ENCODE measurements at regions not wholly inside any gene's neighbourhood (a gene's known extent, or its start where the extent isn't known, plus 50 kb on each side); places are given as distances from the start of the nearest gene placed in this dataset.
"Not testable (repeated sequence)": the region's sequence is repeated elsewhere in the genome, so short reads cannot be mapped to it uniquely, and the experiment has no call there.

DNA sequence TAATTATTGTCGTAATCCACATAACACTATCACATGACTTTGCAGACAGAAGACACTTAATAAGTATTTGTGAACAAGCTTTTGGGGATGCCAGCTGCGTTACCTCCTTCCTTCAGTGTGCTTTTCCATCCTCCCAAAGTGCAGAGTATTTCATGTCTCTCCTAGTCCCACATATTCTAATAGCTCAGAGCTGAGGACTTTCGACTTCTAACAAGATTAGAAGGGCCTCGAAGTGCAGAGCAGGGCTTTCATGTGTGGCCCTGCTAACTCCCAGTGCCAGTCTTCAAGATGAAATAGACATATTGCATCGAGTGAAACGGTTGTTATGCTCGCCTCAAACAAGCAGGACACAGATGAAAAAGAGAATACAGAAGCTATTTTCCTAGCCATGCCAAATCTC, 125.7 kb upstream of the RNF32 start:
- intact Hi-C loops (cut with DNase I): no loop called here
- DNase-seq (no peak), ATAC-seq (ENCODE audit: low FRiP score) (no peak)
- Histone ChIP-seq H3K27me3 (ENCODE audit: control insufficient read depth in 1 of 2, insufficient read depth in 2 of 2, low read length in 1 of 2) (no peaks in the 10 kb centered on the region), H3K36me3 (ENCODE audit: control insufficient read depth in 1 of 2, insufficient read depth in 2 of 2, low read length in 1 of 2) (no peaks in the 10 kb centered on the region), H3K27ac (ENCODE audit: low read depth in 1 of 2, low read length in 2 of 2) (no peak overlapping the region), H3K4me1 (ENCODE audit: control insufficient read depth in 1 of 2, insufficient read depth in 2 of 2, low read length in 2 of 2) (no peaks in the 10 kb centered on the region), H3K4me3 (ENCODE audit: low read length in 2 of 2) (no peak overlapping the region), H3K9me3 (ENCODE audit: control insufficient read depth, low read length) (peaks cover 4% of the 10 kb centered on the region)
- WGBS, 2 donors: 66 to 70% methylated on average over 7 of the region's 7 CpGs

- H3K27me3 ChIP-seq (ENCODE audit: control insufficient read depth in 1 of 2, insufficient read depth in 2 of 2, low read length in 1 of 2): no peaks in the 10 kb centered on the region
- no peaks in the 10 kb centered on the region for H3K36me3 ChIP-seq (ENCODE audit: control insufficient read depth in 1 of 2, insufficient read depth in 2 of 2, low read length in 1 of 2)
- ATAC-seq (ENCODE audit: low FRiP score): no peak
- 88 to 89% methylated on average over 2 of the region's 2 CpGs for WGBS, 2 donors
- no peak overlapping the region for H3K4me3 ChIP-seq (ENCODE audit: low read length in 2 of 2)
- H3K27ac ChIP-seq (ENCODE audit: low read depth in 1 of 2, low read length in 2 of 2): no peak overlapping the region
- H3K9me3 ChIP-seq (ENCODE audit: control insufficient read depth, low read length): peaks cover 4% of the 10 kb centered on the region
- intact Hi-C loops (cut with DNase I): no loop called here
- no peak for DNase-seq
- no peaks in the 10 kb centered on the region for H3K4me1 ChIP-seq (ENCODE audit: control insufficient read depth in 1 of 2, insufficient read depth in 2 of 2, low read length in 2 of 2)
Observed at GRCh38 chr7:156511426-156511825, 129.1 kb upstream of the RNF32 start.

GRCh38 chr7:156510966-156511365, 129.6 kb upstream of the RNF32 start:
- no peak for DNase-seq

GRCh38 chr7:156509216-156509615, 131.4 kb upstream of the RNF32 start:
- Histone ChIP-seq H3K36me3 (ENCODE audit: control insufficient read depth in 1 of 2, insufficient read depth in 2 of 2, low read length in 1 of 2) (no peaks in the 10 kb centered on the region), H3K4me3 (ENCODE audit: low read length in 2 of 2) (no peak overlapping the region), H3K27ac (ENCODE audit: low read depth in 1 of 2, low read length in 2 of 2) (no peak overlapping the region), H3K27me3 (ENCODE audit: control insufficient read depth in 1 of 2, insufficient read depth in 2 of 2, low read length in 1 of 2) (no peaks in the 10 kb centered on the region), H3K4me1 (ENCODE audit: control insufficient read depth in 1 of 2, insufficient read depth in 2 of 2, low read length in 2 of 2) (no peaks in the 10 kb centered on the region), H3K9me3 (ENCODE audit: control insufficient read depth, low read length) (peaks cover 4% of the 10 kb centered on the region)
- no peak for DNase-seq
- intact Hi-C loops (cut with DNase I): no loop called here
- no peak for ATAC-seq (ENCODE audit: low FRiP score)
- 89 to 94% methylated on average over 3 of the region's 3 CpGs for WGBS, 2 donors

More at GRCh38 chr7:156510966-156511365, 129.6 kb upstream of the RNF32 start:
- peaks cover 4% of the 10 kb centered on the region for H3K9me3 ChIP-seq (ENCODE audit: control insufficient read depth, low read length)
- no peaks in the 10 kb centered on the region for H3K27me3 ChIP-seq (ENCODE audit: control insufficient read depth in 1 of 2, insufficient read depth in 2 of 2, low read length in 1 of 2)
- H3K27ac ChIP-seq (ENCODE audit: low read depth in 1 of 2, low read length in 2 of 2): no peak overlapping the region
- ATAC-seq (ENCODE audit: low FRiP score): no peak
- intact Hi-C loops (cut with DNase I): no loop called here
- no peaks in the 10 kb centered on the region for H3K36me3 ChIP-seq (ENCODE audit: control insufficient read depth in 1 of 2, insufficient read depth in 2 of 2, low read length in 1 of 2)
- H3K4me3 ChIP-seq (ENCODE audit: low read length in 2 of 2): no peak overlapping the region
- H3K4me1 ChIP-seq (ENCODE audit: control insufficient read depth in 1 of 2, insufficient read depth in 2 of 2, low read length in 2 of 2): no peaks in the 10 kb centered on the region

DNA sequence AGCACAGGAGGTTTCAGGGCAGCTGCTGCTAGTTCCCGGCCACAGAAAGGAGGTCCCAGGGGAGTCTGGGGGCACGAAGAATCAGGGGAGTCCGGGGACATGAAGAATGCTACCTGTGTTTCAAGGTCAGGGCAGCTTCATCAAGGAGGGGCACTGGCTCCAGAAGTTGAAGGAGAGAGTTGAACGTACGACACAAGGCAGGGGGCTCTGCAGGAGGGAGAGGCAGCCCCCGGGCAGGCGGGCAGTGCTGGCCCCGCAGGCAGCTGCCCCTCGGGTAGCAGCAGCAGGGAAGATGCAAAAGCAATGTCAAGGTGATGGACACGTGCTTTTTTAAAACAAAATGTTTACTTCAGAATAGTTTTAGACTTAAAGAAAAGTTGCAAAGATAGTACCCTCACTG, 134.7 kb upstream of the RNF32 start:
- WGBS, 2 donors: 71 to 73% methylated on average over 10 of the region's 10 CpGs
- intact Hi-C loops (cut with DNase I): no loop called here

GRCh38 chr7:156504687-156505545, 135.7 kb upstream of the RNF32 start:
- intact Hi-C loops (cut with DNase I): no loop called here
- no peak for ATAC-seq (ENCODE audit: low FRiP score)
- H3K27ac ChIP-seq (ENCODE audit: low read depth in 1 of 2, low read length in 2 of 2): no peak overlapping the region

More for the DNA sequence above, 134.7 kb upstream of the RNF32 start:
- ATAC-seq (ENCODE audit: low FRiP score): no peak
- H3K27ac ChIP-seq (ENCODE audit: low read depth in 1 of 2, low read length in 2 of 2): no peak overlapping the region
- H3K36me3 ChIP-seq (ENCODE audit: control insufficient read depth in 1 of 2, insufficient read depth in 2 of 2, low read length in 1 of 2): no peaks in the 10 kb centered on the region
- no peaks in the 10 kb centered on the region for H3K27me3 ChIP-seq (ENCODE audit: control insufficient read depth in 1 of 2, insufficient read depth in 2 of 2, low read length in 1 of 2)
- H3K4me1 ChIP-seq (ENCODE audit: control insufficient read depth in 1 of 2, insufficient read depth in 2 of 2, low read length in 2 of 2): no peaks in the 10 kb centered on the region
- H3K9me3 ChIP-seq (ENCODE audit: control insufficient read depth, low read length): peaks cover 4% of the 10 kb centered on the region
- H3K4me3 ChIP-seq (ENCODE audit: low read length in 2 of 2): no peak overlapping the region
- no peak for DNase-seq

GRCh38 chr7:156504006-156504405, 136.6 kb upstream of the RNF32 start:
- Histone ChIP-seq H3K36me3 (ENCODE audit: control insufficient read depth in 1 of 2, insufficient read depth in 2 of 2, low read length in 1 of 2) (no peaks in the 10 kb centered on the region), H3K4me1 (ENCODE audit: control insufficient read depth in 1 of 2, insufficient read depth in 2 of 2, low read length in 2 of 2) (no peaks in the 10 kb centered on the region), H3K27me3 (ENCODE audit: control insufficient read depth in 1 of 2, insufficient read depth in 2 of 2, low read length in 1 of 2) (no peaks in the 10 kb centered on the region), H3K4me3 (ENCODE audit: low read length in 2 of 2) (no peak overlapping the region), H3K27ac (ENCODE audit: low read depth in 1 of 2, low read length in 2 of 2) (no peak overlapping the region), H3K9me3 (ENCODE audit: control insufficient read depth, low read length) (peaks cover 2% of the 10 kb centered on the region)
- 91 to 94% methylated on average over 17 of the region's 17 CpGs for WGBS, 2 donors
- intact Hi-C loops (cut with DNase I): no loop called here
- DNase-seq (no peak), ATAC-seq (ENCODE audit: low FRiP score) (no peak)

More at GRCh38 chr7:156504687-156505545, 135.7 kb upstream of the RNF32 start:
- WGBS, 2 donors: 73 to 75% methylated on average over 27 of the region's 27 CpGs
- no peaks in the 10 kb centered on the region for H3K27me3 ChIP-seq (ENCODE audit: control insufficient read depth in 1 of 2, insufficient read depth in 2 of 2, low read length in 1 of 2)
- no peaks in the 10 kb centered on the region for H3K36me3 ChIP-seq (ENCODE audit: control insufficient read depth in 1 of 2, insufficient read depth in 2 of 2, low read length in 1 of 2)
- H3K9me3 ChIP-seq (ENCODE audit: control insufficient read depth, low read length): peaks cover under 1% of the 10 kb centered on the region
- no peak overlapping the region for H3K4me3 ChIP-seq (ENCODE audit: low read length in 2 of 2)
- no peaks in the 10 kb centered on the region for H3K4me1 ChIP-seq (ENCODE audit: control insufficient read depth in 1 of 2, insufficient read depth in 2 of 2, low read length in 2 of 2)
- DNase-seq: no peak

- WGBS, 2 donors: 35 to 41% methylated on average over 7 of the region's 7 CpGs
- Histone ChIP-seq H3K36me3 (ENCODE audit: control insufficient read depth in 1 of 2, insufficient read depth in 2 of 2, low read length in 1 of 2) (no peaks in the 10 kb centered on the region), H3K9me3 (ENCODE audit: control insufficient read depth, low read length) (peaks cover 3% of the 10 kb centered on the region), H3K4me1 (ENCODE audit: control insufficient read depth in 1 of 2, insufficient read depth in 2 of 2, low read length in 2 of 2) (no peaks in the 10 kb centered on the region), H3K27ac (ENCODE audit: low read depth in 1 of 2, low read length in 2 of 2) (no peak overlapping the region), H3K27me3 (ENCODE audit: control insufficient read depth in 1 of 2, insufficient read depth in 2 of 2, low read length in 1 of 2) (no peaks in the 10 kb centered on the region), H3K4me3 (ENCODE audit: low read length in 2 of 2) (no peak overlapping the region)
- ATAC-seq (ENCODE audit: low FRiP score): no peak
- no peak for DNase-seq
- intact Hi-C loops (cut with DNase I): no loop called here
Observed at GRCh38 chr7:156503196-156503595, 137.4 kb upstream of the RNF32 start.

DNA sequence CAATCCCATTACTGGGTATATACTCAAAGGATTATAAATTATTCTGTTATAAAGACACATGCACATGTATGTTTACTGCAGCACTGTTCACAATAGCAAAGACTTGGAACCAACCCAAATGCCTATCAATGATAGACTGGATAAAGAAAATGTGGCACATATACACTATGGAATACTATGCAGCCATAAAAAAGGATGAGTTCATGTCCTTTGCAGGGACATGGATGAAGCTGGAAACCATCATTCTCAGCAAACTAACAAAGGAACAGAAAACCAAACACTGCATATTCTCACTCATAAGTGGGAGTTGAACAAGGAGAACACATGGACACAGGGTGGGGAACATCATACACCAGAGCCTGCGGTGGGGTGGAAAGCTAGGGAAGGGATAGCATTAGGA, 138.8 kb upstream of the RNF32 start:
- intact Hi-C loops (cut with DNase I); H3K9me3 ChIP-seq (ENCODE audit: control insufficient read depth, low read length); DNase-seq; H3K4me1 ChIP-seq (ENCODE audit: control insufficient read depth in 1 of 2, insufficient read depth in 2 of 2, low read length in 2 of 2); ATAC-seq (ENCODE audit: low FRiP score); H3K27me3 ChIP-seq (ENCODE audit: control insufficient read depth in 1 of 2, insufficient read depth in 2 of 2, low read length in 1 of 2); H3K27ac ChIP-seq (ENCODE audit: low read depth in 1 of 2, low read length in 2 of 2); H3K4me3 ChIP-seq (ENCODE audit: low read length in 2 of 2); H3K36me3 ChIP-seq (ENCODE audit: control insufficient read depth in 1 of 2, insufficient read depth in 2 of 2, low read length in 1 of 2): not testable (repeated sequence)
- 92 to 100% methylated on average over 1 of the region's 1 CpG for WGBS, 2 donors
